ENCODE measurements at regions not wholly inside any gene's neighbourhood (a gene's known extent, or its start where the extent isn't known, plus 50 kb on each side); places are given as distances from the start of the nearest gene placed in this dataset.

GRCh38 chr2:238606311-238606710 lies 179.6 kb downstream of the ASB1 start:
- TF ChIP-seq CTCF (IDR thresholded peaks at IDR 0.05; ENCODE audit: insufficient read depth, low read length, poor library complexity, severe bottlenecking) (no peak), EZH2phosphoT487 (conservative IDR thresholded peaks at IDR 0.05; ENCODE audit: low read length) (no peak)
